ENCODE measurements at regions not wholly inside any gene's neighbourhood (a gene's known extent, or its start where the extent isn't known, plus 50 kb on each side); places are given as distances from the start of the nearest gene placed in this dataset.

GRCh38 chr5:27353540-27353939, 315.2 kb upstream of the CDH9 start:
- ChIA-PET POLR2A (no interaction called here), CTCF (no interaction called here)
- Mint-ChIP-seq H3K4me3 (no peak overlapping the region), H3K27me3 (no peaks in the 10 kb centered on the region), H3K36me3 (ENCODE audit: low read depth) (no peaks in the 10 kb centered on the region), H3K4me1 (ENCODE audit: low read depth) (no peaks in the 10 kb centered on the region), H3K9me3 (peaks cover 12% of the 10 kb centered on the region), H3K27ac (no peak overlapping the region)
- TF ChIP-seq CTCF (IDR thresholded peaks at IDR 0.05), result no peak
- intact Hi-C loops (cut with micrococcal nuclease), result no loop called here
- ATAC-seq (no peak), DNase-seq (no peak)

GRCh38 chr5:27341342-27341741, 303.0 kb upstream of the CDH9 start:
- POLR2A ChIA-PET, result no interaction called here

GRCh38 chr5:27336817-27337216, 298.4 kb upstream of the CDH9 start:
- ChIA-PET CTCF (no interaction called here), POLR2A (no interaction called here)
- no peak for TF ChIP-seq CTCF (IDR thresholded peaks at IDR 0.05)
- Mint-ChIP-seq H3K4me3 (no peak overlapping the region), H3K27ac (no peak overlapping the region), H3K27me3 (no peaks in the 10 kb centered on the region), H3K4me1 (ENCODE audit: low read depth) (no peaks in the 10 kb centered on the region), H3K9me3 (peaks cover 8% of the 10 kb centered on the region), H3K36me3 (ENCODE audit: low read depth) (no peaks in the 10 kb centered on the region)
- intact Hi-C loops (cut with micrococcal nuclease), result no loop called here
- DNase-seq (no peak), ATAC-seq (no peak)

More at GRCh38 chr5:27341342-27341741, 303.0 kb upstream of the CDH9 start:
- no peaks in the 10 kb centered on the region for H3K27me3 Mint-ChIP-seq
- no peak overlapping the region for H3K4me3 Mint-ChIP-seq
- no peak for TF ChIP-seq CTCF (IDR thresholded peaks at IDR 0.05)
- no peak overlapping the region for H3K27ac Mint-ChIP-seq
- DNase-seq (no peak), ATAC-seq (no peak)
- H3K4me1 Mint-ChIP-seq (ENCODE audit: low read depth), result no peaks in the 10 kb centered on the region
- intact Hi-C loops (cut with micrococcal nuclease), result no loop called here
- CTCF ChIA-PET, result no interaction called here
- H3K9me3 Mint-ChIP-seq, result peaks cover 14% of the 10 kb centered on the region
- no peaks in the 10 kb centered on the region for H3K36me3 Mint-ChIP-seq (ENCODE audit: low read depth)

GRCh38 chr5:27328480-27328879, 290.1 kb upstream of the CDH9 start:
- intact Hi-C loops (cut with micrococcal nuclease), result no loop called here
- Mint-ChIP-seq H3K4me3 (no peak overlapping the region), H3K27ac (no peak overlapping the region), H3K4me1 (ENCODE audit: low read depth) (no peaks in the 10 kb centered on the region), H3K9me3 (peaks cover 6% of the 10 kb centered on the region), H3K27me3 (no peaks in the 10 kb centered on the region), H3K36me3 (ENCODE audit: low read depth) (no peaks in the 10 kb centered on the region)
- CTCF ChIA-PET, result no interaction called here
- ATAC-seq (no peak), DNase-seq (no peak)
- TF ChIP-seq CTCF (IDR thresholded peaks at IDR 0.05), result no peak
- POLR2A ChIA-PET, result no interaction called here

- Mint-ChIP-seq H3K4me1 (ENCODE audit: low read depth) (no peaks in the 10 kb centered on the region), H3K27me3 (no peaks in the 10 kb centered on the region), H3K4me3 (no peak overlapping the region), H3K27ac (no peak overlapping the region), H3K9me3 (peaks cover 8% of the 10 kb centered on the region), H3K36me3 (ENCODE audit: low read depth) (no peaks in the 10 kb centered on the region)
- CTCF ChIA-PET, result no interaction called here
- intact Hi-C loops (cut with micrococcal nuclease), result no loop called here
- POLR2A ChIA-PET, result interaction anchor here (0.6 kb wide), 1 partner anchor 16 kb away, joined by 3 read pairs; no protein-coding TSS in a partner anchor
- ATAC-seq (no peak), DNase-seq (no peak)
- TF ChIP-seq CTCF (IDR thresholded peaks at IDR 0.05), result no peak
Measured at GRCh38 chr5:27325513-27325912, 287.1 kb upstream of the CDH9 start.
